Mammary epithelial cell (primary cell): ENCODE measurements at regions not wholly inside any gene's neighbourhood (a gene's known extent, or its start where the extent isn't known, plus 50 kb on each side); places are given as distances from the start of the nearest gene placed in this dataset.

ENCODE experiments used
- EZH2 ChIP-seq: IDR thresholded peaks from 2 replicates; pipeline ENCODE4 v1.6.1; 2012; ENCODE audit warnings: low read length, inconsistent platforms, borderline replicate concordance
- TF ChIP-seq, protein P1 (sequence below), 2 donors: IDR thresholded peaks in 1 of 2; conservative IDR thresholded peaks in 1 of 2; 2 replicates each; pipeline ENCODE4 v1.5.1; 2011 to 2012; ENCODE audit warnings: inconsistent platforms in 2 of 2, low read length in 2 of 2, mild to moderate bottlenecking in 2 of 2, control low read depth in 1 of 2, low read depth in 1 of 2; ENCODE audit not compliant: insufficient read depth in 1 of 2; ENCODE audit errors: extremely low read depth in 1 of 2

- TF ChIP-seq, protein P1, sequence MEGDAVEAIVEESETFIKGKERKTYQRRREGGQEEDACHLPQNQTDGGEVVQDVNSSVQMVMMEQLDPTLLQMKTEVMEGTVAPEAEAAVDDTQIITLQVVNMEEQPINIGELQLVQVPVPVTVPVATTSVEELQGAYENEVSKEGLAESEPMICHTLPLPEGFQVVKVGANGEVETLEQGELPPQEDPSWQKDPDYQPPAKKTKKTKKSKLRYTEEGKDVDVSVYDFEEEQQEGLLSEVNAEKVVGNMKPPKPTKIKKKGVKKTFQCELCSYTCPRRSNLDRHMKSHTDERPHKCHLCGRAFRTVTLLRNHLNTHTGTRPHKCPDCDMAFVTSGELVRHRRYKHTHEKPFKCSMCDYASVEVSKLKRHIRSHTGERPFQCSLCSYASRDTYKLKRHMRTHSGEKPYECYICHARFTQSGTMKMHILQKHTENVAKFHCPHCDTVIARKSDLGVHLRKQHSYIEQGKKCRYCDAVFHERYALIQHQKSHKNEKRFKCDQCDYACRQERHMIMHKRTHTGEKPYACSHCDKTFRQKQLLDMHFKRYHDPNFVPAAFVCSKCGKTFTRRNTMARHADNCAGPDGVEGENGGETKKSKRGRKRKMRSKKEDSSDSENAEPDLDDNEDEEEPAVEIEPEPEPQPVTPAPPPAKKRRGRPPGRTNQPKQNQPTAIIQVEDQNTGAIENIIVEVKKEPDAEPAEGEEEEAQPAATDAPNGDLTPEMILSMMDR (conservative IDR thresholded peaks at IDR 0.05 in 1 of 2, IDR thresholded peaks at IDR 0.05 in 1 of 2; ENCODE audit: extremely low read depth in 1 of 2, insufficient read depth in 1 of 2, low read depth in 1 of 2, low read length in 2 of 2) = no peak
- TF ChIP-seq EZH2 = no peak
Observed at GRCh38 chr20:4573564-4574355, 112.5 kb upstream of the PRNP start.
